ENCODE measurements at regions not wholly inside any gene's neighbourhood (a gene's known extent, or its start where the extent isn't known, plus 50 kb on each side); places are given as distances from the start of the nearest gene placed in this dataset.

DNA sequence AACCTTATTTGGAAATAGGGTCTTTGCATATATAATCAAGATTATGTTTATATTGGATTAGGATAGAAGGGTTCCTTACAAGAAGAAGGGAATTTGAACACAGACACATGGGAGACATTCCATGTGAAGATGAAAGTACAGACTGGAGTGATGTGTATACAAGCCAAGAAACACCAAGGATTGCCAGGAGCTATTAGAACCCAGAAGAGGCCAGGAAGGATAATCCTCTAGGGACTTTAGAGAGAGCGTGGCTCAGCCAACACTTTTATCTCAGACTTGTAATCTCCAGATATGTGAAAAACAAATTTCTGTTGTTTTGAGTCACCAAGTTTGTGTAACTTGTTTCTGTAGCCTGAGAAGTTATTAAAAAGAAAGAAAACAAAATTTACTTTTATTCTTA, 1173.9 kb upstream of the CITED2 start:
- Histone ChIP-seq H3F3A (ENCODE audit: low read depth) (no peaks in the 10 kb centered on the region), H3K9me3 (ENCODE audit: low read depth) (no peaks in the 10 kb centered on the region), H3K79me2 (ENCODE audit: low read depth) (no peaks in the 10 kb centered on the region), H3K27ac (no peak overlapping the region), H3K4me2 (no peak overlapping the region), H3K27me3 (no peaks in the 10 kb centered on the region), H3K9ac (no peak overlapping the region), H4K20me1 (ENCODE audit: low read depth) (no peaks in the 10 kb centered on the region), H3K4me3 (no peak overlapping the region), H2AFZ (replicated peaks) (no peak overlapping the region), H3K36me3 (no peaks in the 10 kb centered on the region), H3K4me1 (no peaks in the 10 kb centered on the region)
- no peaks in the 10 kb centered on the region for H3K36me3 Mint-ChIP-seq
- H3K9me3 Mint-ChIP-seq = peaks cover 7% of the 10 kb centered on the region
- DNase-seq (ENCODE audit: low spot score) = no peak
- no peak for TF ChIP-seq EZH2 (IDR thresholded peaks at IDR 0.05)
- TF ChIP-seq, protein P1, sequence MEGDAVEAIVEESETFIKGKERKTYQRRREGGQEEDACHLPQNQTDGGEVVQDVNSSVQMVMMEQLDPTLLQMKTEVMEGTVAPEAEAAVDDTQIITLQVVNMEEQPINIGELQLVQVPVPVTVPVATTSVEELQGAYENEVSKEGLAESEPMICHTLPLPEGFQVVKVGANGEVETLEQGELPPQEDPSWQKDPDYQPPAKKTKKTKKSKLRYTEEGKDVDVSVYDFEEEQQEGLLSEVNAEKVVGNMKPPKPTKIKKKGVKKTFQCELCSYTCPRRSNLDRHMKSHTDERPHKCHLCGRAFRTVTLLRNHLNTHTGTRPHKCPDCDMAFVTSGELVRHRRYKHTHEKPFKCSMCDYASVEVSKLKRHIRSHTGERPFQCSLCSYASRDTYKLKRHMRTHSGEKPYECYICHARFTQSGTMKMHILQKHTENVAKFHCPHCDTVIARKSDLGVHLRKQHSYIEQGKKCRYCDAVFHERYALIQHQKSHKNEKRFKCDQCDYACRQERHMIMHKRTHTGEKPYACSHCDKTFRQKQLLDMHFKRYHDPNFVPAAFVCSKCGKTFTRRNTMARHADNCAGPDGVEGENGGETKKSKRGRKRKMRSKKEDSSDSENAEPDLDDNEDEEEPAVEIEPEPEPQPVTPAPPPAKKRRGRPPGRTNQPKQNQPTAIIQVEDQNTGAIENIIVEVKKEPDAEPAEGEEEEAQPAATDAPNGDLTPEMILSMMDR (IDR thresholded peaks at IDR 0.05) = no peak
- no peak for TF ChIP-seq EZH2phosphoT487 (IDR thresholded peaks at IDR 0.05)
- H3K27ac Mint-ChIP-seq = no peak overlapping the region
- no peaks in the 10 kb centered on the region for H3K4me1 Mint-ChIP-seq
- peaks cover 2% of the 10 kb centered on the region for H3K27me3 Mint-ChIP-seq (ENCODE audit: insufficient read depth, low read depth)
- H3K4me3 Mint-ChIP-seq = no peak overlapping the region

DNA sequence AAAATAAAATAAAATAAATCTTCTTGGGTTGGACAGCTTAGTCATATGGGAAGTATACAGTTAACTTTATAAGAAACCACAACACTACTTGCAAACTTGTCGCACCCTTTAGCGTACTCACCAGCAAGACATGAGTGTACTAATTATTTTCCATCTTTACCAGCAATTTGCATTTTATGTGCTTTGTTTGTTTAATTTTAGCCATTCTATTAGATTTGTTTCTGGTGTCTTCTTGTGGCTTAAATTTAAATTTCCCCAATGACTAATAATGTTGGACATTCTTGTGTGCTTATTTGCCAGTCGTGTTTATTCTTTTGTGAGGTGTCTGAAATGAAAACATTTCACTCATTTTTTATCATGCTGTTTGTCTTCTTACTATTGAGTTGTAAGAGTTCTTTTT, 1172.2 kb upstream of the CITED2 start:
- no peaks in the 10 kb centered on the region for H3K36me3 ChIP-seq
- H3K4me3 ChIP-seq = no peak overlapping the region
- no peak overlapping the region for H3K4me2 ChIP-seq
- TF ChIP-seq EZH2 (IDR thresholded peaks at IDR 0.05) (no peak), EZH2phosphoT487 (IDR thresholded peaks at IDR 0.05) (no peak)
- TF ChIP-seq, protein P1 (IDR thresholded peaks at IDR 0.05) = no peak
- no peaks in the 10 kb centered on the region for H4K20me1 ChIP-seq (ENCODE audit: low read depth)
- no peak overlapping the region for H2AFZ ChIP-seq (replicated peaks)
- H3K9ac ChIP-seq = no peak overlapping the region
- no peak for DNase-seq (ENCODE audit: low spot score)
- H3K4me1 Mint-ChIP-seq = peaks cover 6% of the 10 kb centered on the region
- H3K9me3 ChIP-seq (ENCODE audit: low read depth) = no peaks in the 10 kb centered on the region
- H3K27ac ChIP-seq = no peak overlapping the region
- no peak overlapping the region for H3K27ac Mint-ChIP-seq
- H3F3A ChIP-seq (ENCODE audit: low read depth) = no peaks in the 10 kb centered on the region
- H3K36me3 Mint-ChIP-seq = no peaks in the 10 kb centered on the region
- H3K27me3 ChIP-seq = no peaks in the 10 kb centered on the region
- H3K27me3 Mint-ChIP-seq (ENCODE audit: insufficient read depth, low read depth) = peaks cover 2% of the 10 kb centered on the region
- H3K4me3 Mint-ChIP-seq = no peak overlapping the region
- H3K79me2 ChIP-seq (ENCODE audit: low read depth) = no peaks in the 10 kb centered on the region
- H3K4me1 ChIP-seq = peaks cover 1% of the 10 kb centered on the region
- peaks cover 7% of the 10 kb centered on the region for H3K9me3 Mint-ChIP-seq

DNA sequence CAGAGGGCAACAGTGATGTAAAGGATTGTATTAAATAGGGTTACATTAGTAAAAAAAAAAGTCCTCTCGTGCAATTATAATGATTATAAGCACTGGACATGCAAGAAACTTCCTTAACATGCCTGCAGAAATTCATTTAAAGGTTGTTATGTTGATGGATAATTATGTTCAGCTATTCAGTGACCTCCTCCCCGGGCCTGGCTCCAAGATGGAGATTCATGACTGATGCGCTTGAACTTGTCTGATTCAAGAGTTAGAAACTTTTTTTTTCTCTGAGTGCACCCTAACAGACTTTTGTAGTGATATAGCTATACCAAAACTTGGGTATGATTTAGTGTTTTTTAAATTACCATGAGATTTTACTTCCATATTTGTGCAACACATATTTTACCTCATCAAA, 1170.0 kb upstream of the CITED2 start:
- no peak overlapping the region for H3K4me3 ChIP-seq
- H3K9me3 ChIP-seq (ENCODE audit: low read depth) = no peaks in the 10 kb centered on the region
- Mint-ChIP-seq H3K27ac (no peak overlapping the region), H3K9me3 (no peaks in the 10 kb centered on the region), H3K36me3 (no peaks in the 10 kb centered on the region), H3K27me3 (ENCODE audit: insufficient read depth, low read depth) (peaks cover 2% of the 10 kb centered on the region), H3K4me3 (no peak overlapping the region), H3K4me1 (peaks cover 15% of the 10 kb centered on the region)
- H3K9ac ChIP-seq = no peak overlapping the region
- TF ChIP-seq EZH2phosphoT487 (IDR thresholded peaks at IDR 0.05) = no peak
- H3F3A ChIP-seq (ENCODE audit: low read depth) = no peaks in the 10 kb centered on the region
- H3K4me1 ChIP-seq = peaks cover 8% of the 10 kb centered on the region
- no peak overlapping the region for H3K4me2 ChIP-seq
- H2AFZ ChIP-seq (replicated peaks) = no peak overlapping the region
- H3K79me2 ChIP-seq (ENCODE audit: low read depth) = no peaks in the 10 kb centered on the region
- no peak for DNase-seq (ENCODE audit: low spot score)
- H3K27ac ChIP-seq = no peak overlapping the region
- no peaks in the 10 kb centered on the region for H3K27me3 ChIP-seq
- no peaks in the 10 kb centered on the region for H4K20me1 ChIP-seq (ENCODE audit: low read depth)
- no peaks in the 10 kb centered on the region for H3K36me3 ChIP-seq

DNA sequence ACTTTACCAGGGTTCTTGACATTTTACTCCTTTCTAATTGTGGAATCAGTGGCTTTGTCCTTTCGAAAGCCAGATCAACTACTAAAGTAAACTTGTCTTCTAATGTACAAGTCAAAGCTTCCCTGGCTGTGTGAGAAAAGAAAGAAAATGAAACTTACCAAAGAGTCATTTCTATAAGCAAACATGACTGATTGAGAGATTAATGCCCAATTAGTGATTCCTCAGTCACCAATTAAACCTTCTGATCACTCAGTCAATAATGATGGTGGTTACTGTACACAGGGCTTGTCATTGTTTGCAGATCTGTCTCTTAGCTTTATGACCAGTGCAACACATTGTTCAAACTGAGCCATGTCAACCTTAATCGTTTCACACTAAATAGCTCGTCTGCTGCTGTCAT, 1168.4 kb upstream of the CITED2 start:
- no peaks in the 10 kb centered on the region for H3K36me3 ChIP-seq
- H3K79me2 ChIP-seq (ENCODE audit: low read depth) = no peaks in the 10 kb centered on the region
- no peak overlapping the region for H3K4me3 ChIP-seq
- H3K36me3 Mint-ChIP-seq = no peaks in the 10 kb centered on the region
- H3K27ac Mint-ChIP-seq = peak overlapping the region; percentile 72
- H2AFZ ChIP-seq (replicated peaks) = no peak overlapping the region
- H3F3A ChIP-seq (ENCODE audit: low read depth) = peaks cover 3% of the 10 kb centered on the region
- no peaks in the 10 kb centered on the region for H3K27me3 ChIP-seq
- H3K9ac ChIP-seq = no peak overlapping the region
- peaks cover 2% of the 10 kb centered on the region for H3K27me3 Mint-ChIP-seq (ENCODE audit: insufficient read depth, low read depth)
- H3K27ac ChIP-seq = no peak overlapping the region
- H3K9me3 Mint-ChIP-seq = no peaks in the 10 kb centered on the region
- DNase-seq (ENCODE audit: low spot score) = no peak
- H3K4me1 Mint-ChIP-seq = peaks cover 30% of the 10 kb centered on the region
- H3K4me1 ChIP-seq = peaks cover 22% of the 10 kb centered on the region
- H3K4me3 Mint-ChIP-seq = no peak overlapping the region
- no peaks in the 10 kb centered on the region for H3K9me3 ChIP-seq (ENCODE audit: low read depth)
- H4K20me1 ChIP-seq (ENCODE audit: low read depth) = no peaks in the 10 kb centered on the region
- TF ChIP-seq EZH2 (IDR thresholded peaks at IDR 0.05) = no peak
- no peak for TF ChIP-seq EZH2phosphoT487 (IDR thresholded peaks at IDR 0.05)
- H3K4me2 ChIP-seq = no peak overlapping the region
